HepG2 (cell line): ENCODE measurements at regions not wholly inside any gene's neighbourhood (a gene's known extent, or its start where the extent isn't known, plus 50 kb on each side); places are given as distances from the start of the nearest gene placed in this dataset.

ENCODE experiments used
- ATF5 ChIP-seq: sonication (generic); formaldehyde crosslinking; IDR thresholded peaks from 2 replicates; pipeline ENCODE4 v1.4.0; 2020; ENCODE audit warnings: mild to moderate bottlenecking, low read depth, missing genetic modification reagents
- EHMT2 ChIP-seq: fragments of 200-600 bp; sonication (generic); IDR thresholded peaks from 2 replicates; pipeline ENCODE4 v1.7.0; 2017; ENCODE audit warnings: antibody characterized with exemption, low read depth, low read length, borderline replicate concordance
- FOXA1 ChIP-seq, 2 experiments: fragments of 450-650 bp in 1 of 2; sonication (generic) in 1 of 2; formaldehyde crosslinking in 1 of 2; IDR thresholded peaks; 2 replicates each; pipeline versions ENCODE4 v1.4.0 to v1.6.1; 2016 to 2020; ENCODE audit warnings: missing genetic modification reagents in 1 of 2
- FOXJ3 ChIP-seq: sonication (generic); formaldehyde crosslinking; IDR thresholded peaks from 2 replicates; pipeline ENCODE4 v1.4.0; 2020; ENCODE audit warnings: missing genetic modification reagents, mild to moderate bottlenecking, borderline replicate concordance
- FOXK2 ChIP-seq: fragments of 450-650 bp; IDR thresholded peaks from 2 replicates; pipeline ENCODE4 v1.6.1; 2016
- GFI1 ChIP-seq: sonication (generic); formaldehyde crosslinking; IDR thresholded peaks from 2 replicates; pipeline ENCODE4 v1.5.0; 2020; ENCODE audit warnings: missing genetic modification reagents, mild to moderate bottlenecking, borderline replicate concordance
- KLF16 ChIP-seq, 2 experiments: sonication (generic) in 1 of 2; formaldehyde crosslinking in 1 of 2; IDR thresholded peaks; 2 replicates each; pipeline versions ENCODE4 v1.6.1 to v1.8.0; 2016 to 2023; ENCODE audit warnings: missing genetic modification reagents in 2 of 2, missing compliant biosample characterization in 1 of 2
- MAFG ChIP-seq: sonication (generic); formaldehyde crosslinking; IDR thresholded peaks from 2 replicates; pipeline ENCODE4 v1.5.1; 2020; ENCODE audit warnings: mild to moderate bottlenecking, missing genetic modification reagents
- MAZ ChIP-seq, 2 experiments: sonication (generic) in 1 of 2; formaldehyde crosslinking in 1 of 2; IDR thresholded peaks; 2 replicates each; pipeline versions ENCODE4 v1.5.0 to v1.6.1; 2012 to 2020; ENCODE audit warnings: low read depth in 2 of 2, mild to moderate bottlenecking in 2 of 2, borderline replicate concordance in 1 of 2, improper control_type of control experiment in 1 of 2, low read length in 1 of 2, missing genetic modification reagents in 1 of 2, moderate library complexity in 1 of 2
- NAIF1 ChIP-seq: sonication (generic); formaldehyde crosslinking; IDR thresholded peaks from 2 replicates; pipeline ENCODE4 v1.5.0; 2020; ENCODE audit warnings: mild to moderate bottlenecking, missing genetic modification reagents, borderline replicate concordance
- NCOA2 ChIP-seq: sonication (generic); formaldehyde crosslinking; IDR thresholded peaks from 2 replicates; pipeline ENCODE4 v1.8.0; 2022; ENCODE audit warnings: inconsistent platforms
- POLR2AphosphoS2 ChIP-seq: IDR thresholded peaks from 2 replicates; pipeline ENCODE4 v1.6.1; 2011; ENCODE audit warnings: low read depth, low read length, improper control_type of control experiment
- RAD21 ChIP-seq: fragments of 450-650 bp; formaldehyde crosslinking; IDR thresholded peaks from 2 replicates; pipeline ENCODE4 v1.5.0; 2020; ENCODE audit warnings: mild to moderate bottlenecking
- RFX1 ChIP-seq: fragments of 450-650 bp; IDR thresholded peaks from 2 replicates; pipeline ENCODE4 v1.6.1; 2017
- RXRB ChIP-seq: IDR thresholded peaks from 2 replicates; pipeline ENCODE4 v1.6.1; 2016; ENCODE audit warnings: borderline replicate concordance, missing genetic modification reagents, missing compliant biosample characterization
- SMAD3 ChIP-seq: sonication (generic); formaldehyde crosslinking; IDR thresholded peaks from 2 replicates; pipeline ENCODE4 v1.4.0; 2020; ENCODE audit warnings: missing genetic modification reagents
- SP1 ChIP-seq, 2 experiments: fragments of 450-650 bp in 1 of 2; sonication (generic) in 1 of 2; formaldehyde crosslinking in 1 of 2; IDR thresholded peaks; 2 replicates each; pipeline versions ENCODE4 v1.4.0 to v1.6.1; 2016 to 2020; ENCODE audit warnings: missing genetic modification reagents in 1 of 2
- SSRP1 ChIP-seq: IDR thresholded peaks from 2 replicates; pipeline ENCODE4 v1.6.1; 2016; ENCODE audit warnings: control low read depth
- TARDBP ChIP-seq: sonication (generic); formaldehyde crosslinking; IDR thresholded peaks from 2 replicates; pipeline ENCODE4 v1.8.0; 2022; ENCODE audit warnings: mild to moderate bottlenecking, missing genetic modification reagents
- THAP11 ChIP-seq: IDR thresholded peaks from 2 replicates; pipeline ENCODE4 v1.6.1; 2016; ENCODE audit warnings: missing biosample characterization, missing genetic modification reagents
- USF2 ChIP-seq, 2 experiments: sonication (generic) in 1 of 2; formaldehyde crosslinking in 1 of 2; IDR thresholded peaks; 2 replicates each; pipeline versions ENCODE4 v1.5.1 to v1.6.1; 2011 to 2020; ENCODE audit warnings: borderline replicate concordance in 1 of 2, low read depth in 1 of 2, low read length in 1 of 2, mild to moderate bottlenecking in 1 of 2, missing genetic modification reagents in 1 of 2, moderate library complexity in 1 of 2
- ZNF3 ChIP-seq: IDR thresholded peaks from 2 replicates; pipeline ENCODE4 v1.7.0; 2017; ENCODE audit warnings: inconsistent platforms
- ZNF781 ChIP-seq: sonication (generic); formaldehyde crosslinking; IDR thresholded peaks from 2 replicates; pipeline ENCODE4 v1.5.1; 2020; ENCODE audit warnings: borderline replicate concordance, mild to moderate bottlenecking, missing genetic modification reagents; ENCODE audit errors: not compliant biosample characterization
- ZSCAN25 ChIP-seq: sonication (generic); formaldehyde crosslinking; IDR thresholded peaks from 2 replicates; pipeline ENCODE4 v1.8.0; 2022; ENCODE audit warnings: mild to moderate bottlenecking, missing genetic modification reagents
- TF ChIP-seq, protein P1 (sequence below): sonication (generic); formaldehyde crosslinking; IDR thresholded peaks from 2 replicates; pipeline ENCODE4 v1.4.0; 2020; ENCODE audit warnings: missing genetic modification reagents, borderline replicate concordance
- TF ChIP-seq, protein P2 (sequence below): sonication (generic); formaldehyde crosslinking; IDR thresholded peaks from 2 replicates; pipeline ENCODE4 v1.5.0; 2020; ENCODE audit warnings: missing genetic modification reagents

DNA sequence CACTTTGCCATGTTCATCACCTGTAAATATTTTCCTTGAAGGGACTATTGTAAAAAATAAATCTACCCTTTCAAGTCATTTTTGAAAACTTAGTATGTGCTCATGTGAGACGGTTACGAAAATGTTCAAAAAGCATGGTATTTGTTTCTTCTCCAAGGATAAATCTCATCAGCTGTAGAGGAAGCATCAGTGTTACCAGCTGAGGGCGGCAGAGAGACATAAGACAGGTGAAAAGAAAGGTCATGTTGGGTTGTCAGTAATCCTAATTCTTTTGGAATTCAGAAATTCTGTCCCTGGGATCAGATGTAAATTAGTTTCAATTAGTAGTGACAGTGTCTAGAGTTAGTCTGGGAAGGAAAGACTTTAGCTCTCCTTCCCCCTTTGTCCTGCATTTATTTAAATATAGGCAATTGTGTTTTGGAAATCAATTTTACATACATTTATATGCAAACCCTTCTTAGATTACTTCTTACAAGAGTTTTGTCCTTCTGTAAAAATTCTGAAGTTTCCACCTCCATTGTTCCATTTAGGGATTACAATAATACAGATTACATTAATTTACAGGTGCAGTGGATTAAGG, 791.9 kb upstream of the CDH6 start (continued):
- TF ChIP-seq, protein P1, sequence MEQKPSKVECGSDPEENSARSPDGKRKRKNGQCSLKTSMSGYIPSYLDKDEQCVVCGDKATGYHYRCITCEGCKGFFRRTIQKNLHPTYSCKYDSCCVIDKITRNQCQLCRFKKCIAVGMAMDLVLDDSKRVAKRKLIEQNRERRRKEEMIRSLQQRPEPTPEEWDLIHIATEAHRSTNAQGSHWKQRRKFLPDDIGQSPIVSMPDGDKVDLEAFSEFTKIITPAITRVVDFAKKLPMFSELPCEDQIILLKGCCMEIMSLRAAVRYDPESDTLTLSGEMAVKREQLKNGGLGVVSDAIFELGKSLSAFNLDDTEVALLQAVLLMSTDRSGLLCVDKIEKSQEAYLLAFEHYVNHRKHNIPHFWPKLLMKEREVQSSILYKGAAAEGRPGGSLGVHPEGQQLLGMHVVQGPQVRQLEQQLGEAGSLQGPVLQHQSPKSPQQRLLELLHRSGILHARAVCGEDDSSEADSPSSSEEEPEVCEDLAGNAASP (CRISPR knock-in tag), result peak; percentile 90; the same call in 1 of the 2 replicates
- TF ChIP-seq FOXA1 (IDR thresholded peaks at IDR 0.05) (no peak), FOXA1 (CRISPR knock-in tag; IDR thresholded peaks at IDR 0.05) (0 out of 2 replicates have a peak, but pooled peaks have one; percentile 6), ZNF781 (no peak), ZSCAN25 (CRISPR knock-in tag) (no peak), FOXJ3 (no peak), USF2 (IDR thresholded peaks at IDR 0.05; ENCODE audit: low read depth, low read length) (no peak), USF2 (CRISPR knock-in tag; IDR thresholded peaks at IDR 0.05; ENCODE audit: borderline replicate concordance) (no peak), SMAD3 (0 out of 2 replicates have a peak, but pooled peaks have one; percentile 25), NAIF1 (CRISPR knock-in tag) (no peak), SP1 (IDR thresholded peaks at IDR 0.05) (no peak), SP1 (CRISPR knock-in tag; IDR thresholded peaks at IDR 0.05) (no peak), EHMT2 (no peak), GFI1 (CRISPR knock-in tag) (no peak), KLF16 (CRISPR knock-in tag; IDR thresholded peaks at IDR 0.05) (no peak), SSRP1 (no peak), FOXK2 (no peak), RXRB (CRISPR knock-in tag) (peak; percentile 68; the same call in 1 of the 2 replicates), THAP11 (CRISPR knock-in tag) (no peak), POLR2AphosphoS2 (no peak), TARDBP (CRISPR knock-in tag) (no peak), RFX1 (no peak), RAD21 (CRISPR knock-in tag) (peak; percentile 63), MAZ (IDR thresholded peaks at IDR 0.05; ENCODE audit: borderline replicate concordance, low read depth, low read length) (no peak), MAZ (CRISPR knock-in tag; IDR thresholded peaks at IDR 0.05; ENCODE audit: low read depth) (no peak), NCOA2 (CRISPR knock-in tag) (no peak), MAFG (CRISPR knock-in tag) (no peak), ATF5 (CRISPR knock-in tag) (no peak), ZNF3 (CRISPR knock-in tag) (no peak)
- TF ChIP-seq, protein P2, sequence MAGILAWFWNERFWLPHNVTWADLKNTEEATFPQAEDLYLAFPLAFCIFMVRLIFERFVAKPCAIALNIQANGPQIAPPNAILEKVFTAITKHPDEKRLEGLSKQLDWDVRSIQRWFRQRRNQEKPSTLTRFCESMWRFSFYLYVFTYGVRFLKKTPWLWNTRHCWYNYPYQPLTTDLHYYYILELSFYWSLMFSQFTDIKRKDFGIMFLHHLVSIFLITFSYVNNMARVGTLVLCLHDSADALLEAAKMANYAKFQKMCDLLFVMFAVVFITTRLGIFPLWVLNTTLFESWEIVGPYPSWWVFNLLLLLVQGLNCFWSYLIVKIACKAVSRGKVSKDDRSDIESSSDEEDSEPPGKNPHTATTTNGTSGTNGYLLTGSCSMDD (CRISPR knock-in tag), result no peak
